ACHN (cell line): ENCODE measurements at regions not wholly inside any gene's neighbourhood (a gene's known extent, or its start where the extent isn't known, plus 50 kb on each side); places are given as distances from the start of the nearest gene placed in this dataset.
"Not testable (repeated sequence)": the region's sequence is repeated elsewhere in the genome, so short reads cannot be mapped to it uniquely, and the experiment has no call there.

ENCODE experiments used
- DNase-seq: peaks from one replicate; pipeline ENCODE4 v3.0.0-alpha.2; 2015
- in situ Hi-C: cut with HindIII; loops from 2 replicates; pipeline ENCODE4 v1.10.0; 2017; ENCODE audit warnings: low sequenced_read_pairs, low pct_ligation_motif_present, low pct_unique_long_range_greater_than_20kb

- DNase-seq, in situ Hi-C loops: not testable (repeated sequence)
These were observed 174.4 kb upstream of the ZNF92 start for GRCh38 chr7:65199221-65199620.

- in situ Hi-C loops, DNase-seq: not testable (repeated sequence)
These were observed 180.2 kb upstream of the ZNF92 start for GRCh38 chr7:65193334-65194058.

DNA sequence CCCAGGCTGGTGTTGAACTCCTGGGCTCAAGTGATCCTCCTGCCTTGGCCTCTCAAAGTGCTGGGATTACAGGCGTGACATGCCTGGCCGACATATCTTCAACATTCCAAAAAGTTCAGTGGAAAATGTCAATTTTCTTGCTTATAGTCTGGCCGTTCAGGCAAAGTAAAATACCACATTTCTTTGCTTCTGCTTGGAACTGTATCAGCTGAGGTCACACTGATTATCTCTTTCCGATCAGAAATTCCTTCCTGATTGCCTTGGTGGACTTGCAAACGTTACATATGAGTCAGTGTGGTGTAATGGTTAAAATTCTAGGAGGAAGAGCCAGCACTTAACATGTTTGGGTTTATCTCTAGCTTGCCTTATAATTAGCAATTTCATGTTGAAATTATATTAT, 170.6 kb upstream of the ERV3-1 start:
- DNase-seq, in situ Hi-C loops: not testable (repeated sequence)

DNA sequence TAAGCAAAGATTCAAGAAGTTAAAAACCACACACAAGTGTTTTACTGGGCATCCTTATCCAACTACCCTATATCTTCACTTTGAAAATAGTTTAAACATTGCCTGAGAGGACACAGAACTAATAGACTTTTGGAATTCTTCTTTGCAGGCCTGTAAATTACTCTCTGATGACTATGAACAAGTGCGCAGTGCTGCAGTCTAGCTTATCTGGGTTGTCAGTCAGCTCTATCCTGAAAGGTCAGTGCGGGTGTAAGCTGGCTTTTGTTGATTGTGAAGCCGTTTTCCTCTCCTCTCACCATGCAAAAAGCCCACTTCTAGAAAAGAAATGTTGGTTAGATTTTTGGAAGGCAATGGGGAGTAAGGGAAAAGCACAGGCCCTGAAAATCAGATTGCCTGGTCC, 143.6 kb upstream of the ERV3-1 start:
- DNase-seq, in situ Hi-C loops: not testable (repeated sequence)

DNA sequence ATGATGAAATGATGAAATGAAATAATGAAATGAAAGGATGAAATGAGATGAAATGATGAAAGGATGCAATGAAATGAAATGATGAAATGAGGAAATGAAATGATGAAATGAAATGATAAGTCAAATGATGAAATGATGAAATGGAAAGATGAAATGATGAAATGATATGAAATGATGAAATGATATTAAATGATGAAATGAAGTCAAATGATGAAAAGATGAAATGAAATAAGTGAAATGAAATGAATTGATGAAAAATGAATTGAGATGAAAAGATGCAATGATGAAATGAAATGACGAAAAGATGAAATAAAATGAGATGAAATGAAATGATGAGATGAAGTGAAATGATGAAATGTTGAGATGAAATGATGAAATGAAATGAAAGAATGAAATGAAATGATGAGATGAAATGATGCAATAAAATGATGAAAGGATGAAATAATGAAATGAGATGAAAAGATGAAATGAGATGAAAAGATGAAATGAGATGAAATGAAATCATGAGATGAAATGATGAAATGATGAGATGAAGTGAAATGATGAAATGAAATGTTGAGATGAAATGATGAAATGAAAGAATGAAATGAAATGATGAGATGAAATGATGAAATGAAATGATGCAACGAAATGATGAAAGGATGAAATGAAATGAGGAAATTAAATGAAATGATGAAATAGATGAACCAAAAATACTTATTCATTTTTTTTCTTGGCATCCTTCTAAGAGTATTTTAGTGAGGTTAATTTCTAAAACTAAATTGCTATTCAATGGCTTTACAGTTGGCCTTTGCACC, 139.8 kb upstream of the ERV3-1 start:
- in situ Hi-C loops: not testable (repeated sequence)

DNA sequence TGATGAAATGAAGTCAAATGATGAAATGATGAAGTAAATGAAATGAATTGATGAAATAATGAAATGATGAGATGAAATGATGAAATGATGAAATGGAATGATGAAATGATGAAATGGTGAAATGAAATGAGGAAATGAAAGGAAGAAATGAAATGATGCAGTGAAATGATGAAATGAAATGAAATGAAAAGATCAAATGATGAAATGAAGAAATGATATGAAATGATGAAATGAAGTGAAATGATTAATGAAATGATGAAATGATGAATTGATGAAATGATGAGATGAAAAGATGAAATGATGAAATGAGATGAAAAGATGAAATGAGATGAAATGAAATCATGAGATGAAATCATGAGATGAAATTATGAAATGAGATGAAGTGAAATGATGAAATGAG, 139.2 kb upstream of the ERV3-1 start:
- in situ Hi-C loops, DNase-seq: not testable (repeated sequence)

More for the DNA sequence above, 139.8 kb upstream of the ERV3-1 start:
- not testable (repeated sequence) for DNase-seq

DNA sequence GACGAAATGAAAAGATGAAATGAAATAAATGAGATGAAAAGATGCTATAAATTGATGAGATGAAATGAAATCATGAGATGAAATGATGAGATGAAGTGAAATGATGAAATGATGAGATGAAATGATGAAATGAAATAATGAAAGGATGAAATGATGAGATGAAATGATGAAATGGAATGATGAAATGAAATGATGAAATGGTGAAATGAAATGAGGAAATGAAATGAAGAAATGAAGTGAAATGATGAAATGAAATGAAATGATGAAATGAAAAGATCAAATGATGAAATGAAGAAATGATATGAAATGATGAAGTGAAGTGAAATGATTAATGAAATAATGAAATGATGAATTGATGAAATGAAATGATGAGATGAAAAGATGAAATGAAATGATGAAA, 138.5 kb upstream of the ERV3-1 start:
- in situ Hi-C loops, DNase-seq: not testable (repeated sequence)

DNA sequence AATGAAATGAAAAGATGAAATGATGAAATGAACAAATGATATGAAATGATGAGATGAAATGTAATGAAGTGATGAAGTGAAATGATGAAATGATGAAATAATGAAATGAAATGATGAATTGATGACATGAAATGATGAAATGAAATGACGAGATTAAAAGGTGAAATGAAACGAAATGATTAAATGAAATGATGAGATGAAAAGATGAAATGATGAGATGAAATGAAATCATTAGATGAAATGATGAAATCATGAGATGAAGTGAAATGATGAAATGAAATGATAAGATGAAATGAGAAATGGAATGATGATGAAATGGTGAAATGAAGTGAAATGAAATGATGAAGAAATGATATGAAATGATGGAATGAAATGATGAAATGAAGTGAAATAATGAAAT, 138.1 kb upstream of the ERV3-1 start:
- in situ Hi-C loops, DNase-seq: not testable (repeated sequence)

GRCh38 chr7:65144119-65144518, 137.6 kb upstream of the ERV3-1 start:
- DNase-seq, in situ Hi-C loops: not testable (repeated sequence)

GRCh38 chr7:65141894-65142293, 135.4 kb upstream of the ERV3-1 start:
- DNase-seq, in situ Hi-C loops: not testable (repeated sequence)

GRCh38 chr7:65141405-65141778, 134.9 kb upstream of the ERV3-1 start:
- in situ Hi-C loops, DNase-seq: not testable (repeated sequence)

DNA sequence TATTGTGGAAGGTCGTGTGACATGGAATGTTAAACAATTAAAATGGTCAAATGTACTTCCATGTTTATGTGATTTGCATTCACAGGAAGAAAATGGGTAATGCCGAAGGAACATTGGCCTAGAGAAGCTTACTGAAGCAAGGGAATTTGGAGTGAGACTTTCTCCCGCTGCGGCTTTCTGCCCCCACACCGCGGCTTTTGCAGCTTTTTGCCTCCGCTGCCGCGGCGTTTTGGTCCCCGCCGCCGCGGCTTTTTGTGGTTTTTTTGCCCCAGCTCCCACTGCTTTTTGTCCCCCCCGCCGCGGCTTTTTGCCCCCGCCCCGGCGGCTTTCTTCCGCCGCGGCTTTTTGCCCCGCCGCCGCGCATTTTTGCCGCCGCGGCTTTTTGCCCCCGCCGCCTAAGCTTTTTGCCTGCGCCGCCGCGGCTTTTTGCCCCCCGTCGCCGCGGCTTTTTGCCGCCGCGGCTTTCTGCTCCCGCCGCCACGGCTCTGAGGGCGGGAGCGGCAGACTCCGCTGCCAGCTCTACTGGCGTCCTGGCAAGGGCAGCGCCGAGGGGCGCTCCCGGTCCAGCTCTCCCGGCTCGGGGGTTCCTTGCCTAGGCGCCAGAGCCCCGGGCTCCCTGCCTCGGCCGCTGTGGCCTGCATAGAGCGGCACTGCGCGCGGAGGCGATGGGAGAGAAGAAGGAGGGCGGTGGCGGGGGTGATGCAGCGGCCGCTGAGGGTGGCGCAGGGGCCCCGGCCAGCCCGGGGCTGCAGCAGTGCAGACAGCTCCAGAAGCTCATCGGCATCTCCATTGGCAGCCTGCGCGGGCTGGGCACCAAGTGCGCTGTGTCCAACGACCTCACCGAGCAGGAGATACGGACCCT, 134.3 kb upstream of the ERV3-1 start:
- in situ Hi-C loops, DNase-seq: not testable (repeated sequence)

DNA sequence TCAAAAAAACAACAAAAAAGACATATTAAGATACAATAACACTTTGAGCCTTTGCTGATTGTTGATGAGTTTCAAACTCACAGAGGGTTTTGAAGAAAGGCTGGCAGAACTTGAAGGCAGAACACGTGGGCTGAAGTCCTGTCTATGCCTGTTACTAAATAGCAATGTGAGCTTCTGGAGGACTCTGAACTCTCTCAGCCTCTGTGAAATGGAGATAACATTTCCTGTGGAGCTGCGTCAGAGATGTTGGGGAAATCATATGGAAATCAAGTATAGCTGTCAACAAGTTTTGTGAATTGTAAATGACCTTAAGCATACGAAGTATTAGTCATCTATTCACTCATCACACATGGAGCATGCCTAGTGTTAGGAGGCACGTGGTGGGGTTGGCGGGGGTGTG, 130.4 kb upstream of the ERV3-1 start:
- in situ Hi-C loops, DNase-seq: not testable (repeated sequence)

- in situ Hi-C loops, DNase-seq: not testable (repeated sequence)
These were observed 126.6 kb upstream of the ERV3-1 start for GRCh38 chr7:65133087-65133486.

DNA sequence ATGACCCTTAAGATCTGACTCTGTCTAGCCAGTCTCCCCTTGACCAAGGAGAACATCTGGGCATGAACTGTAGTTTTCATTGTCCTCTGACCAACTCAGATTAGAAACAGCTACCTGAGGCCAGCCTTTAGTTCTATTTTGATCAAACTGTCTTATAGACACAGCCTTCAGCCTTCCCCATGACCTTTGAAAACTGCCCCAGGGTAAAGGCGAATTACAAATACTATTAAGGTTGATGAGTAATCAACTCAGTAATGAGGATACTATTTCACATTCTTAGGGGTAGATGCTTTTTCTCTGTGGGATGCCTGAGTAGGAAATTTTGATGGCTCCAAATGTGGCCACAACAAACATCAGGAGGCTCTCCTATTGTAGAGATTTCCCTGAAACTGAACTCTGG, 125.8 kb upstream of the ERV3-1 start:
- in situ Hi-C loops, DNase-seq: not testable (repeated sequence)

DNA sequence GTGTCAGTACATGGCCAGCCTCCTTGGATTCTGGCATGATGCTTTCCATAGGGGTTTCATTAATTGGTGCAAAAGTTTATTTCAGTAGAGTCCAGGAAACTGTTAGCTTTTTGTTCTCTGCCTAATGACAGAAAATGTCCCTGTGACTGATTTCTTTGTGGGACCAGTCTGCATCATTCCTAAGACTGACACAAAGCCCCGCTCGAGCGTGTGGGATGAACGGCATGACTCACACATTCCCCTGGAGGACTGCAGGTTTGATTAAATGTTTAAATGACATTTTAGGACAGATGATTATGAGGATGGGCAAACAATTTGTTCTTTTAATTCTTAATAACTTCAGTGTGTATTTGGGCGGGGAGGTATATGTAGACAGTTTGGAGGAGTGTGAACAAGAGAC, 120.9 kb upstream of the ERV3-1 start:
- DNase-seq, in situ Hi-C loops: not testable (repeated sequence)

GRCh38 chr7:65124600-65124999, 118.1 kb upstream of the ERV3-1 start:
- in situ Hi-C loops, DNase-seq: not testable (repeated sequence)

DNA sequence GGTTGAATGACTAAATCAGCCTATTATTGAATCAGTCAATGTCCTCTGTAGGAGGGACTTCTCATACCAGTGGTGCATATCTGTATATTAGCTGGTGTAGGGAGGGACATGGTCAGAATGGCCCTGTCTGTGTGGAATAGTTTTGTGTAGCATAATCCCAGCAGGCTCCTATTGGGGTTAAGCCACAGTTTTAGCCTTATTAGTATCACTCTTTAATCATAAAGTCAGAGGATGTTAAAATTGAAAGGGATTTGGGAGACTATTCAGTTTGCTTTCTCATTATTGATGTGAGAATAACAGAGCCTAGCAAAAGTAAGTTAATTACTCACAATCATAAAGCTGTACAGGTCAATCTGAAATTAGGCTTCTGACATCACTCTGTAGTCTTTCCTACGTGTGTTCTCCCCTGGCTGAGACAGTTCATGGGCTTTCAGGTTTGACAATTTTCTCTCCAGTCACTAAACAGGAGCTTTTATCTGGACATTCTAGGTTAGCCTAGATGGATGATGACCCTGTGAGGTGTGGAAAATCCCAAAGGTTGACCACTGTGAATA, 99.2 kb upstream of the ERV3-1 start:
- in situ Hi-C loops, DNase-seq: not testable (repeated sequence)
